ENCODE measurements at regions not wholly inside any gene's neighbourhood (a gene's known extent, or its start where the extent isn't known, plus 50 kb on each side); places are given as distances from the start of the nearest gene placed in this dataset.

- no peak overlapping the region for H3K27ac ChIP-seq (ENCODE audit: low read depth, low read length, poor library complexity, severe bottlenecking)
- no peaks in the 10 kb centered on the region for H3K79me2 ChIP-seq (ENCODE audit: insufficient read depth, low read length)
- no peak overlapping the region for H3K4me2 ChIP-seq (ENCODE audit: low read length)
- H3K9ac ChIP-seq (ENCODE audit: low read length), result no peak overlapping the region
- H3K36me3 ChIP-seq (ENCODE audit: insufficient read depth, low read length), result no peaks in the 10 kb centered on the region
- H2AFZ ChIP-seq (ENCODE audit: low read length), result no peak overlapping the region
- no peaks in the 10 kb centered on the region for H3F3A ChIP-seq (ENCODE audit: insufficient read depth, low read length)
- H3K9me2 ChIP-seq (ENCODE audit: low read depth, low read length), result no peaks in the 10 kb centered on the region
- no peaks in the 10 kb centered on the region for H3K9me3 ChIP-seq (ENCODE audit: low read length)
- H3K4me1 ChIP-seq (ENCODE audit: insufficient read depth, low read length, severe bottlenecking), result peaks cover 10% of the 10 kb centered on the region
- no peak overlapping the region for H3K4me3 ChIP-seq (ENCODE audit: low read depth, low read length, poor library complexity, severe bottlenecking)
- no peaks in the 10 kb centered on the region for H4K20me1 ChIP-seq (ENCODE audit: insufficient read depth, low read length)
- H3K27me3 ChIP-seq (ENCODE audit: insufficient read depth, low read length), result no peaks in the 10 kb centered on the region
- TF ChIP-seq CTCF (IDR thresholded peaks at IDR 0.05; ENCODE audit: low read length) (no peak), EZH2 (IDR thresholded peaks at IDR 0.05; ENCODE audit: borderline replicate concordance, low read length) (no peak)
Observed at GRCh38 chr12:67426067-67426466, 156.9 kb downstream of the CAND1 start.

- Histone ChIP-seq H3K36me3 (ENCODE audit: insufficient read depth, low read length) (no peaks in the 10 kb centered on the region), H3K79me2 (ENCODE audit: insufficient read depth, low read length) (no peaks in the 10 kb centered on the region), H3K4me2 (ENCODE audit: low read length) (no peak overlapping the region), H3K9me2 (ENCODE audit: low read depth, low read length) (no peaks in the 10 kb centered on the region), H3K4me3 (ENCODE audit: low read depth, low read length, poor library complexity, severe bottlenecking) (no peak overlapping the region), H4K20me1 (ENCODE audit: insufficient read depth, low read length) (no peaks in the 10 kb centered on the region), H2AFZ (ENCODE audit: low read length) (no peak overlapping the region), H3K9me3 (ENCODE audit: low read length) (no peaks in the 10 kb centered on the region), H3K4me1 (ENCODE audit: insufficient read depth, low read length, severe bottlenecking) (peaks cover 10% of the 10 kb centered on the region), H3K27me3 (ENCODE audit: insufficient read depth, low read length) (no peaks in the 10 kb centered on the region), H3K9ac (ENCODE audit: low read length) (no peak overlapping the region), H3K27ac (ENCODE audit: low read depth, low read length, poor library complexity, severe bottlenecking) (no peak overlapping the region), H3F3A (ENCODE audit: insufficient read depth, low read length) (no peaks in the 10 kb centered on the region)
- no peak for TF ChIP-seq EZH2 (IDR thresholded peaks at IDR 0.05; ENCODE audit: borderline replicate concordance, low read length)
- TF ChIP-seq CTCF (IDR thresholded peaks at IDR 0.05; ENCODE audit: low read length), result no peak
Observed at GRCh38 chr12:67427336-67427735, 158.2 kb downstream of the CAND1 start.

GRCh38 chr12:67428431-67428830, 159.3 kb downstream of the CAND1 start:
- Histone ChIP-seq H3K4me2 (ENCODE audit: low read length) (no peak overlapping the region), H3K36me3 (ENCODE audit: insufficient read depth, low read length) (no peaks in the 10 kb centered on the region), H3F3A (ENCODE audit: insufficient read depth, low read length) (no peaks in the 10 kb centered on the region), H3K79me2 (ENCODE audit: insufficient read depth, low read length) (no peaks in the 10 kb centered on the region), H3K4me3 (ENCODE audit: low read depth, low read length, poor library complexity, severe bottlenecking) (no peak overlapping the region), H2AFZ (ENCODE audit: low read length) (no peak overlapping the region), H4K20me1 (ENCODE audit: insufficient read depth, low read length) (no peaks in the 10 kb centered on the region), H3K9ac (ENCODE audit: low read length) (no peak overlapping the region), H3K27ac (ENCODE audit: low read depth, low read length, poor library complexity, severe bottlenecking) (no peak overlapping the region), H3K9me3 (ENCODE audit: low read length) (no peaks in the 10 kb centered on the region), H3K4me1 (ENCODE audit: insufficient read depth, low read length, severe bottlenecking) (peaks cover 12% of the 10 kb centered on the region), H3K27me3 (ENCODE audit: insufficient read depth, low read length) (no peaks in the 10 kb centered on the region), H3K9me2 (ENCODE audit: low read depth, low read length) (no peaks in the 10 kb centered on the region)
- no peak for TF ChIP-seq CTCF (IDR thresholded peaks at IDR 0.05; ENCODE audit: low read length)
- TF ChIP-seq EZH2 (IDR thresholded peaks at IDR 0.05; ENCODE audit: borderline replicate concordance, low read length), result no peak
